HG02938 (cell line): ENCODE measurements at regions not wholly inside any gene's neighbourhood (a gene's known extent, or its start where the extent isn't known, plus 50 kb on each side); places are given as distances from the start of the nearest gene placed in this dataset.

Experiments used
- ATAC-seq: cut with Tn5 transposase; IDR thresholded peaks from one replicate; pipeline ENCODE4 v1.9.1; 2021; ENCODE audit warnings: mild to moderate bottlenecking, moderate library complexity; ENCODE audit not compliant: unreplicated experiment

DNA sequence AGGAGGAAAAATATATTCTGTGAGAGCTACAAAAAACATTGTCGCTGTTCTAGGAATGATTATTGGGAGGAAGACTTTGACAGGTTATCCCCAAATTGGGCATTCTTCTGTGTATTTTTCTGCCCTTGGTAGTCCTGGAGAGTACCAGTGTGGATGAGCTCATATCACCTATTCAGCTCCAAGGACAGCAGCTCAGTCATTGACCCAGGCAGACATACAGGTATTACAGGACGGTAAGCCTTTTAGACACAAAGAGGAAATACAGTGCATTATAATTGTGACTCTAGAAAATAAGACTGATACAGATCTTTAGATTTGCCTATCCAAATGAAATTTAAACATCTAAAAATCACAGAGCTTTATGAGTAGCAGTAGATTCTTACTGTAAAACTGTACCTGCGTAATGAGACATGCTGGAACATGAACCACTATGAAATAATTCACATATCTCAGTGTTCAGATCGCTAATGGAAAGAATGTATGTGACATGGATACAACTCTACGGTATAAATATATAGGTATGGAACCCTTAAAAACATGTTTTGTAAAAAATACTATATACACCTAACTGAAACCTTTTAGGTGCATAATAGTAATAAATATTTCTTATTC lies 56.0 kb downstream of the PLK2 start:
- ATAC-seq, result no peak

- ATAC-seq, result no peak
These were observed 58.2 kb downstream of the PLK2 start for GRCh38 chr5:58401701-58402100.

GRCh38 chr5:58400737-58401136 lies 59.1 kb downstream of the PLK2 start:
- ATAC-seq, result no peak

GRCh38 chr5:58399951-58400350 lies 59.9 kb downstream of the PLK2 start:
- no peak for ATAC-seq

- no peak for ATAC-seq
These were observed 65.5 kb downstream of the PLK2 start for GRCh38 chr5:58394339-58394738.

GRCh38 chr5:58393716-58394115 lies 66.2 kb downstream of the PLK2 start:
- ATAC-seq, result no peak

- ATAC-seq, result no peak
These were observed 67.4 kb downstream of the PLK2 start for GRCh38 chr5:58392496-58392895.

GRCh38 chr5:58383448-58383847 lies 76.4 kb downstream of the PLK2 start:
- ATAC-seq, result no peak

GRCh38 chr5:58382131-58382534 lies 77.8 kb downstream of the PLK2 start:
- no peak for ATAC-seq

GRCh38 chr5:58381566-58381965 lies 78.3 kb downstream of the PLK2 start:
- ATAC-seq, result no peak

GRCh38 chr5:58380655-58381054 lies 79.2 kb downstream of the PLK2 start:
- ATAC-seq, result no peak

DNA sequence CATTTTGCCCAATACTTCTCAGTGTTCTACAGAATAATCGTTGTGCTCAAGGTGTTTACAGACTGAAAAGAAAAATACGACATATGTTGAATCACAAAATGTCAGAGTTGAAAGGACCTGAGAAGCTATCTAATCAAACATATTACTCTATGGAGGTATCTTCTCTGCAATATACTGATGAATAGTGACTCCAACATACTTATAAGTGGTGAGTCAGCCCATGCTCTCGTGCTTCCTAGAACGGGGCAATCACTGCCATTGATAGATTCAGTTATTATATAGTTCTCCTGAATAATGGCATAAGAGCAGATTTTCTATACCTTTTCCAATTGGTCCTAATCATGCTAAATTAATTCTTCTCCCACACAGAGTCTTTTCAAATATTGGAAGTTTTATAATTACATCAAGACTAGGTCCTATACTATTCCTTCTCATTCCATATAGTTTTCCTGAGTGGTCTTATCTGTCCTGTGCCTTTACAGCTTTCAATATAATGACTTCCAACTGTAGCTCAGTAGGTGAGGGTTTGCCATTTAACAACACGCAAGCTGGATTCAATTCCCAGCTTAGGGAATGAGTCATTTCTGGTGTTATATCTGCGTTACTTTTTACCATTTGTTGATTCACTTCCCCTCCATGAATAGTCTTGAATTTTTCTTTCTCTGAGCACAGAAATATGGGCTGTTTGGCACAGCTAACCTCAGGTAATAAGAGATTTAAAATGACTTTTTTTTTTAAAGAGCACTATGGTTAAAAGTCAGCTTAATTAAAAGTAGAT lies 81.1 kb downstream of the PLK2 start:
- no peak for ATAC-seq

DNA sequence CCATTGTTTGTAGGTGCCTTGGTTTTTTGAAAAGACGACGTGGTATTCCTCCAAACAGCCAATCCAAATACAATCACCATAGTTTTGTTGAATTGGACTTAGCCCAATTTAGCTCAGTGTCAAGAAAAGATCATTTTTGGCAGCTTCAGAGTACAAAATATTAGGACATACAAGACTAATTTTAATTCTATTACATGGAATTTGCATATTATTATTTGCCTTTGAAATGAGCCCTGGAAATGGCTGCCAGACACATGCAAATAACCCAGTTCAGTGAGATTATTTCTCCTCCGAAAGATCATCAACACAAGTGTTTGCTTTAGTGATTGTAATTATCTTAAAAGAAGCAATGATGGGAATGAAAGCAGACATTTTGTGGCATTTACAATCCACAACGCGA lies 89.3 kb downstream of the PLK2 start:
- ATAC-seq, result no peak

GRCh38 chr5:58369513-58370190 lies 90.2 kb downstream of the PLK2 start:
- no peak for ATAC-seq

- no peak for ATAC-seq
These were observed 93.4 kb downstream of the PLK2 start for GRCh38 chr5:58366461-58366860.

DNA sequence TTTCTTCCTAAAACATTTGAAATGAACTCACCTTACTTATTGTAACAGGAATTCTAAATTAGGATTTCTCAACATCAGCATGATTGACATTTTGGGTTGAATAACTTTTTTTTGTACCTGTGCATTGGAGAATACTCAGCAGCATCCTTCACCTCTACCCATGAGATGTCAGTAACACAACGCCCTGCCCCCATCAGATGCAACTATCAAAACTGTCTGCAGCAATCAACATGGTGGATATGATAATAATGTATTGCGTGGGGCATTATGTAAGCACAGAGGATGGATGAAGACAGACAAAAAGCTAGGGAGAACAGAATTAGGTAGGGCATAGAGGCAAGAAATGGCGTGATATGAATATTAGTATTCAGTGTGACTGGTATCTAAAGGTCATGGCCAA lies 94.1 kb downstream of the PLK2 start:
- ATAC-seq, result no peak

DNA sequence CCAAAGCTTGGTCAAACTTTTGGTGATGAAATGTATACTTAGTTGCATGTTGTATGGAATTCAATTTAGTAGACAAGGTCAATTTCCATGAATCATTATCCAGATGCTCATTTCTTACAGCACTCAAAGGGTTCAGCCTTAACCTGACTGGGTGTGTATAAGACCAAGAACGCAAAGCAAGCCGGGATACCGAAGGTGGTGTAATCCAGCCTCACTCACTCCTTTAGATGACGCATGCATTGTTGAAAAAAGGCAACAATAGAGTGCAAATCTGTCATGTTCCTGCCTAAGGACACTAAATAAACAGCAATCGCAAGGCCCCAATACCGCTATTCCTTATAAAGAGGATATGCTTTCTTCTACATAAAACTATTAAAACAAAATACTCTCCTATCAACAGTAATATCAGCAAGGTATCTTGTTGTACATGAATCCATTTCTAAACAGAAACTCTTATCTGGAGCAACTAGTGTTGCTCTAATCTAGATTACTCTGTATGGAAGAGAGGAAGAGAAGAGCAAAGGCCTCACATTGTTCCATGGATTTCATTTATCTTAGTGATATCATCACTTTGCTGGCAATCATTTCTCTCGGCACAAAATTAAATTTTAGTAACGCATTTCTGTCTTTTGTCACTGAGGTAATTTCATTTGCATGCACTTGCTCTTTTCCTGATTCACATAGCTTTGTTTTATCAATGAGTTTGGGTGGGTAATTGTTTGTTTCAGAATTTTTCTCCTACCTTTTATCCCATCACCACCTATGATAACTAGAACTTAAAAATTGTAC lies 96.2 kb downstream of the PLK2 start:
- ATAC-seq, result no peak

- ATAC-seq, result no peak
These were observed 97.8 kb downstream of the PLK2 start for GRCh38 chr5:58362135-58362534.

DNA sequence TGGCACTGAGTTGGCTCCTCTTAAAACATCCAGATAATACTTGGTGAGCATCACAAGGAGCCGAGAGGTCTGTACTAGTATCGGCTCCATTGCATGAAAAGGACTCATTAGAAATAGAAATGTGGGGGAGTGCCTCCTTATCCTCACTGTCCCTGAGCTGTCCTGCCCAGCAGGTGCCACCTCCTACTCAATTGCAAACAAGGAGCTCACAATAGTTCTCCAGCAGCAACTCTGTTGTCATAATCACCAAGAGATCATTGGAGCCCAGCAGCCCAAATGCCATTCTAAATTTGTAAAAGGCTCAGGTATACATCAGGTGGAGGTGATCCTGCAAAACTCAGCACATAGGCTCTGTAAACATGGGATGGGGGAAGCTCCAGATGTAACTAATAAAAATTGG lies 99.1 kb downstream of the PLK2 start:
- no peak for ATAC-seq

GRCh38 chr5:58359981-58360380 lies 99.9 kb downstream of the PLK2 start:
- no peak for ATAC-seq

- ATAC-seq, result no peak
These were observed 101.2 kb downstream of the PLK2 start for GRCh38 chr5:58358501-58359178.
